HG03280 (cell line): ENCODE measurements at regions not wholly inside any gene's neighbourhood (a gene's known extent, or its start where the extent isn't known, plus 50 kb on each side); places are given as distances from the start of the nearest gene placed in this dataset.
A peak's percentile ranks its signal among the peaks of the same experiment; 100 is the strongest.
"Not testable (repeated sequence)": the region's sequence is repeated elsewhere in the genome, so short reads cannot be mapped to it uniquely, and the experiment has no call there.

ENCODE experiments used
- ATAC-seq: cut with Tn5 transposase; IDR thresholded peaks from one replicate; pipeline ENCODE4 v1.9.1; 2021; ENCODE audit warnings: mild to moderate bottlenecking, moderate library complexity; ENCODE audit not compliant: unreplicated experiment

DNA sequence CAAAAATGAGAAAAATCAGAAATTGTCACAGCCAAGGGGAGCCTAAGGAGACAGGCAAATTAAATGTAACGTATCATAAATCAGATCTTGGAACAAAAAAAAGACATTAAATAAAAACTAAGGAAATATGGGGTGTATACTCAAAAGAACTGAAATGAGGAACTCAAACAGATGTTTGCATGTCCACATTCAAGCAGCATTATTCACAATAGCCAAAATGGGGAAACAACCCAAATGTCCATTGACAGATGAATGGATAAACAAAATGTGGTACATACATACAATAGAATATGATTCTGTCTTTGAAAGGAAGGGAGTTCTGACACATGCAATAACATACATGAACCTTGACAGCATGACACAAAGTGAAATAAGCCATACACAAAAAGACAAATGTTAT is 155.8 kb upstream of the KLF7 start:
- no peak for ATAC-seq

DNA sequence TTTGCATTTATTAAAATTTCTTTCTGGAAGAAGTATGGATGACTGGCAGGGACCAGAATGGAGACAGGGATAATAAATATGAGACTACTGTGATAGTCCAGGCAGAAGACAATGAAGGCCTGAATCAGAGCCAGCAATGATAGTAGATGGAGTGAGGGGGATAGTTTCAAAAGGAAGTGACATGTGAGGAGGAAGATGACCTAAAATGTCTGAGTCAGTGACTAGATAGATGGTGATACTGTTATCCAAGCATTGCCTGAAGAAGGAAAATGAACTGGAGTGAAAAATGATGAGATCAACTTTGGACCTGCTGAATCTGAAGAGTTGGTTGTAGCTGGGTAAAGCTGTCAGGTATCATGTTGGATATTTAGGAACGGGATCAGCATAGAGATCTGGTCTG is 158.3 kb upstream of the KLF7 start:
- no peak for ATAC-seq

DNA sequence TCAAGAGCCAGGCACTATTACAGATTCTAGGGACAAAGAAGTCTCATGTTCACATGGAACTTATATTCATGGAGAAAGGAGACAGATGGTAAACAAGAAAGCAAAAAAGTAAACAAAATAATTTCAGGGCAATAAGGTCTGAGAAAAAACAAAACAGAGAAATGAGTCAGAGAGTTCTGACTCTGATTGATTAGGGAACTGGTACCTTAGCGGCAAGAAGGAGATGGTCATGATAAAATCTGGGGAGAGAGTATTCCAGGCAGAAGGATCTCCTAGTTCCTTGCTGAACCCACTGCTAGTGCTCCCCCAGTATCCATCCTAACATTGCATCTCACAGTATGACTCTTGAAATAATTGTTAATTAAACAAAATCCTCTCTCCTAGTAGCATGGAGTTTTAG is 161.8 kb upstream of the KLF7 start:
- ATAC-seq = peak; percentile 26

DNA sequence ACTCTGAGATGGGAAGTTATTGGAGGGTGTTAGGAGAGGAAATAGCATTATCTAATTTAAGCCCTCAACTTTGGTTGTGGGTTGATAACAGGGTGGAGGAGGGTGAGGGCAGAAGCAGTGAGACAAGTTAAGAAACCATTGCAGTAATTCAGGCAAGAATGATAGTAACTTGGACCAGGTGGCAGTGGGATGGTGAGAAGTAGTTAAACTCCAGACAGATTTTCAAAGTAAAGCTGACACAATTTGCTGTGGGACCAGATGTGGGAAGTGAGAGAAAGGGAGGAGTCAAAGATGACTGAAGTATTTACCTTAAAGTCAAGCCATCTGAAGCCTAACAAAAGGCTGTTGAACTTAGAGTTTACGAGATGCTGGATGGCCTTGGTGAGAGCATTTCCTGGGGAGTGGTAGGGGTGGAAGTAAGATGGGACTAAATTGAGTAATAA is 163.2 kb upstream of the KLF7 start:
- no peak for ATAC-seq

DNA sequence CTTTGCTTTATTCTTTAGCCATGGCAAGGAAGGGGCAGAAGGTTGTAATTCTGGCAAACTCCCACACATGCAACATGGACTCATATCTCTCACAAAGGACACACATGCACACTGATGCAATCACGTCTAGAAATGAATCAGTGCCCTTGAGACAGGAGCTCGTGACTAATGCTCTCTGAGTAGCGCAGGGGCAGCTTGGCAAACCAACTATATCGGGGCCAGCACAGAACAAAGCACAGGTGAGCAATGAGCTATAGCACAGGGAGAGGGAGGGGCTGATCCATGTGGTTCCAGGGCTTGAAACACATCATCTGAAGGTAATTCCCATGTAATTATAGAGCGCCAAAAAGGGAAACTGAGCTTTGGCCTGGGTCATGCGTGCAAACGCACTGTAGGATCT is 165.2 kb upstream of the KLF7 start:
- ATAC-seq = peak; percentile 50

DNA sequence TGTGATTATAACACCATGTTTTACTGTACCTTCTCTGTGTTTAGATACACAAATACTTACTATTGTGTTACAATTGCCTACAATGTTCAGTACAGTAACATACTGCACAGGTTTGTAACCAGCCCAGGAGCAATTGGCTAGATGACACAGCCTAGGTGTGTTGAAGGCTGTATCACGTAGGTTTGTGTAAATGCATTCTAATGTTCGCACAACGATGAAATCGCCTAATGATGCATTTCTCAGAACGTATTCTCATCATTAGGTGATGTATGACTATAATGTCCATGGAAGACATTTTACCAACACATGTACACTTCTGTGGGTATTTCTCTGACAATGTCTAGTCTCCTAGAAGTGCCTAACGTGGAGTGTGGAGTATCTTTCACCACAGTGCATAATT is 165.9 kb upstream of the KLF7 start:
- no peak for ATAC-seq

DNA sequence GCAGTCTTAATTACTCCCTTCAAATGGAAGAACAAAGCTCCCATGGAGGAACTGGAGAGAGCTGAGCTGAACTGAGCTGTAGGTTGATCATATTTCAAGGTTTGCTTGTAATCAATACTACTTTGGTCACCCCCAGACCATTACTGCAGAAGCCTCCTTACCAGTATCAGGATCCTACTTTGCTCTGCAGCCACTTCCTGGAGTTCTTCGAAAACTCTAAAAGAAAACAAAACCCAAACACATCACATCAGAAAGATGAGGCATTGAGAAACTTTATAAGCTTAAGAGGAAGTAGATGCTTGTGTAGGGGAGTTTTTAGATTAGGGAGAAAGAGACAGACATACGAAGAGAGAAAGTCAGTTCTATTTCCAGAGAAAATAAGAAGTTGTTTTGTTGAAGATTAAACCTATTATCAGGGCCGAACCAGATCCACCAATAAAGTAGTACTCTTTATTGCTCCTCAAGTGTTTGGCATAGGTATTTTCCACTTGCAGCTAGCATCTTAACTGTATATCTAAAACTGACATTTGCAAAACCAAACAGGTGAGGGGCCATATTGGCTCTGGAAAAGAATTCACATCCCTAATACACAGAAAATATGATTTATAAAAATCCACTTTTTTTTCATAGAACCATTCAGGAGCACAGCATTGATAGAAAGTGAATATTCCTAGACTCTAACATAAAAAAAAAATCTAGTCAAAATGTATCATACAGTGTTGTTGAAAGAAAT is 166.9 kb upstream of the KLF7 start:
- peak; percentile 17 for ATAC-seq

DNA sequence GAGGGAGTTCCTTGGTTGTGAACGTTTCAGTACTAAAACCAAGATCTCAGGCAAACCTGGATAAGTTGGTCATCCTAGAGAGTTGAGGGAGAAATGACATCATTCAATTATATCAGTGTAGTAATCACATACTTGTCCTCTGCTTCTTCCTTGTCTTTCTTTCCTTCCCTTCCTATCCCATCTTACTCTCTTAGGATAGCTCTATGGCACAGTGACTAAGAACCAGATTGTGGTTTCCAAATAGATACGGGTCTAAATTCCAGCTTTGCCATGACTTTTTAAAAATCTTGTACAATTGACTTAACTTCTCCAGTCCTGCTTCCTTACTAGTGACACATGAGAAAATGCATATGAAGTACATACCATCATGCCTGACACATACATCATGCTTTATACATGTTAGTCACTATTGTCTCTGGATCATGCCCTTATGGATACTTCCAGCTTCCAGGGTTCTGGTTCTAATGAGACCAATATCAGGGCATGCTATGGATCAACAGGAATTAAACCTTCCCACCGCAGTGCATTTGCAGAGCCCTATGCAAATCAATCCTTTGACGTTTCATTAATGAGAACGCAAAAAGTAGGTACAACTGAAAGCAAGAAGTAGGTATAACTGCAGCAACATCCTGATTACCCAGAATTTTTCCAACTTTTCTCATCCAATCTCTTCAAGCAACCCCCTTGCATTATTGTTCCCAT is 168.0 kb upstream of the KLF7 start:
- no peak for ATAC-seq

DNA sequence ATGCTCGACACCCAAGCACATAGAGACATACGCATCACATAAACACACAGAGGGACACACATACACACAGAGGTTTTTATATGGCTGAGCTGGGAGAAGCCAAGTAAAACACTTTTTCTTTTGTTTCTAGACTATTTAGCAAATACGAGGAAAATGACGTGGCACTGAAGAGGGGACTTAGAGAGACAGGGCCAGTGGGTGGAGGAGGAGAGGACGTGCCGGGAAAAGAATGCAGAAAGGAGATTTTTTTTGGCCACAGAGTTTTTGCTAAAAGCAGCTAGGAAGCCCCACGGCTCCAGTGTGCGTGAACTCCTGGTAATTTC is 168.5 kb upstream of the KLF7 start:
- no peak for ATAC-seq

DNA sequence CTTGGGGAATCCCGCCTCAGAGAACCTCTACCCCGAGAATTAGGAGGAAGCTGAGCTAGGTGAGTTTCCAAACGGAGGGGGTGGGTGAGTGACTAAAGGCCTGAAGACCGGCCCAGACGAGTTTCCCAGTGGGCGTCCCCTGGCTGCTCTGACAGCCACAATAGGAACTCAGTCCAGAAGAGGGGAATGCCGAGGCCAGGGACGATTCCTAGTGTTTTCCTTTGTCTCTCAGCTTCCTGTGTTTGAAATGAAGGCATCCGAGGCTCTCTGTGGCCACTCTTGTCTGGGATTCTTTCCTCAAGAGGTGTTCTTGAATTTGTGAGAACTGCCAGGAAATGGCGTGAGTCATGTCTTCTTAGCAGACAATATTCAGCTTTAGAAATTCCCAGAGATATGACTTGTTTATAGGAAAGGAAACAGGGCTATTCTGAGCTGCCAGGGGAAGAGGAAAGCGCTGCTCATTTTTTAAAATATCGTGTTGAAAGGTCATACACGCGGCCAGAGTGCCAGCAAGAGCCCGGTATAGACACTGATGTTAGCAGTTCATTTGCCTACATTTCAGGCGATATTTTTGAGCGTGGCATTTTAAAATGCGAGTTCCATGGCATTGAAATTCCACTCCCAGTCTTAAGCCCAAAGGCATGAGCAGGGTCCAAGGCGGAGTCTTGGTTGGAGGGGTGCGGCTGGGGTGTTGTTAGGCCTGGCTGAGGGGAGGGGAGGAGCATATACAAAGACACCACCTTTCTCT is 169.1 kb upstream of the KLF7 start:
- ATAC-seq = no peak

DNA sequence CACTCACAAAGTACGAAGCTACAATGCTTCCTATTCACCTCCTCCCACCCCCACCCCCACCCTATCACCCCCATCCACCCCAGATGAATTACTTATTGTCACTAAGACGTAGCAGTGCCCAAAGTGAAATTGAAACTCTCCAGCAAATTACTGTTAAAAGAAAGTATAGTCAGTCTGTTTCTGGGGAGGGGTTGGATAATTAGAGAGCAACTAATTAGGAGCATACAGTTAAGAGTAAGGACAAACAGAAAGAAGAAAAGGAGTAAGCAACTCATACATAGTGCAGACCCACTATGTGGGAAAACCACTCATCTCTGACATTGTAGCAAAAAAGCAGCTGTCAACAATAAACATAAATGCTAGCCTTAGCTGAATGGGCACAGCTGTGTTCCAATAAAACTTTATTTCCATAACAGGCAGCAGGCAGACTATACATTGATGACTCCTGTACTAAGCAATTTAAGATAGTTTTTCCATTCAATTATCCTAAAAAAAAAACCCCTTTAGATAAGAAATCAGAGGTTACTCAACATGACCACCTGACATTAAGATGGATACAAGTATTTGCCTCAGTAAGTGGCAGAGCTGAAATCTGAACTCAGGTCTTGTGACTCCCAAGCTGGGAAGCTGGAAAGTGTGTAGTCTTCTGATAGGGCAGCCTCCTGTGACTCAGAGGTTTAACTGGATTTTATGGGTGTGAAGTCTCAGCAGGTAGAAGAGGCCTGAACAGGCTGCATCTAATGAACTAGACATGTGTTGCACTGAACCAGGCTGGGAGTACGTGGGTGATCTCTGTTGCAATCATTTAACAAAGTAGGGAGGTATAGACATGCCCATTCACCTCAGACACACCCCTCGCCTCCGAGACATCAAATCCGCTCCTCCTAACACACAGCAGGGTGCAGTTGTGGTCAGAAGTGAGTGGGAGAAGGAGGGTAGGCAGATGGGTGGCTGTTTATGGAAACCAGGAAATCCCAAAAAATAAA is 171.8 kb upstream of the KLF7 start:
- peak; percentile 55 for ATAC-seq

DNA sequence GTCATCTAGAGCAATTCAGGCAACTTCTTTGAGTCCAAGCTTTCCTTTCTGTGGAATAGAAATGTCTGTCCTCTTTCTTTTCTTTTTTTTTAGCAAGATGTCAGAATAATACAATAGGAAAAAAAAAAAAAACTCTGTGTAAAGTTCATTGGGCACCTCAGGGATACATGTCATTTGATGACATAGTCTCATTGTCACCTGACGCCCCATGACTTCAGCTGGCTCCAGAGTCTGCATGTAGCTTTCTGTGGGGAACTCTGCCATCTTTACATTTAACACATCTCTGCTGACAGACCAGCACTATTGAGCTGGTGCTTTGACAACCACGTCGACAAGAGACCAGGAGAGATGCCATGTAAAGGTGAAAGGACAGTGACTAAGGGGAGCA is 172.5 kb upstream of the KLF7 start:
- no peak for ATAC-seq

DNA sequence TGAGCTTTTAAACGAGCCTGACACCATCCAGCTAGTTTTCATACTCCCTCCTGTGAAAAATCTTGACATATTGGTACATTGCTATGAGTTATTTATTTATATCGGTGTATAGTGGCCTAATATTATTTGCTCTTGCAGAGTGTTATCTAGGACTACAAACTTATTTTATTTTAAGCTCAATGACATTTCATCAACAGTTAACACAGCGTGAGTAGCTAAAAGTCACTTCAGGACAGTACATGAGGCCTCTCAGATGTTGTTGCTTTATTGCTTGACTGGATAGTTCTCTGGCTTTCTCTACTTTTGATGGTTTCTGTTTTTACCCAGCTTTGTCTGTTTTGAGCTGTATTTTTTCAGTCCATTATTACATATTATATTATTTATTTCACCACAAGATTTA is 172.9 kb upstream of the KLF7 start:
- no peak for ATAC-seq

DNA sequence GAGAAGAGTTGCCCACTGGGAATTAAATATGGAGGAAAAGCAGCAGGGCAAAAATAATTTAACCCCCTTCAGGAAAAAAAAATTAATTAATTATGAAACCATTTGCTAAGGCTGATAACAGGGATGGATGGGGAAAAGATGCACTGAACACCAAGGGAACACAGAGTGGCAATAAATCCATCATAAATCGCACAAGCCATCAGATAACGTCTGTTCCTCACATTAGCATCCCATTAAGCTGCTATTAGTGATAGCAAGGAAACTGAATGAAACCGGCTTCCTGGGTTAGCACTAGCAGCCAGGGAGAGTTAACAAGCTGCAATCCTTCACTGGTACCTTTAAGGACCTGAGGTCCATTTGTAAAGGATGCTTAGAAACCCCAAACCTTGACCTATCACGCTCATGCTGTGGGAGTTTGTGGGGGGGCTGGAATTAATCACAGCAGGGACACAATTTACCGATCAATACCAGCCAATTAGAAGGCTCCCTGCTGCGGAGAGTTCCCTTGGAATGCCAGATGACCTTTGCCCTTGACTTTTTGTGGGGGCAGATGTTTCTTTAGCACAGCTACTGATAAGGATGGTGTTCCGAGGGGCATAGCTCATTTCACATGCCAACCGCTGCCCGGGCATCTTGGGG is 175.5 kb upstream of the KLF7 start:
- no peak for ATAC-seq

DNA sequence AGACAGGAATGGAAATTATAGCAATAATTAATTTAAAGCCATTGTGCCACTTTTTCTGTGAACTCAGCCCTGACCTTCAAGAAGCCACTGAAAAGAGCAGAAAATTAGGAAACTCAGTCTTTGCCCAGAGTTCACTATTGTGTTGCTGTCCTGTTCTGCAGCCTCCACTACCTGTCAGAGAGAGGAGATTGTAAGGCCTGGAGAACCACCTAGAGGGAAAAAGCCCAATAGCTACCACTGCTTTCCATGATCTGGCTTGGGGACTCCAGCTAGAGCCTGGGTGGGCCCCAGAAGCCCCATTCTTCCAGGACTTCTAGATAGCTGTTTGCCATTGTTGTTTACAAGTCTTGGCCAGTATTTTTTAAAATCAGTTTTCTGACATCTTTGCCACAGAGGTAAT is 176.1 kb upstream of the KLF7 start:
- no peak for ATAC-seq

DNA sequence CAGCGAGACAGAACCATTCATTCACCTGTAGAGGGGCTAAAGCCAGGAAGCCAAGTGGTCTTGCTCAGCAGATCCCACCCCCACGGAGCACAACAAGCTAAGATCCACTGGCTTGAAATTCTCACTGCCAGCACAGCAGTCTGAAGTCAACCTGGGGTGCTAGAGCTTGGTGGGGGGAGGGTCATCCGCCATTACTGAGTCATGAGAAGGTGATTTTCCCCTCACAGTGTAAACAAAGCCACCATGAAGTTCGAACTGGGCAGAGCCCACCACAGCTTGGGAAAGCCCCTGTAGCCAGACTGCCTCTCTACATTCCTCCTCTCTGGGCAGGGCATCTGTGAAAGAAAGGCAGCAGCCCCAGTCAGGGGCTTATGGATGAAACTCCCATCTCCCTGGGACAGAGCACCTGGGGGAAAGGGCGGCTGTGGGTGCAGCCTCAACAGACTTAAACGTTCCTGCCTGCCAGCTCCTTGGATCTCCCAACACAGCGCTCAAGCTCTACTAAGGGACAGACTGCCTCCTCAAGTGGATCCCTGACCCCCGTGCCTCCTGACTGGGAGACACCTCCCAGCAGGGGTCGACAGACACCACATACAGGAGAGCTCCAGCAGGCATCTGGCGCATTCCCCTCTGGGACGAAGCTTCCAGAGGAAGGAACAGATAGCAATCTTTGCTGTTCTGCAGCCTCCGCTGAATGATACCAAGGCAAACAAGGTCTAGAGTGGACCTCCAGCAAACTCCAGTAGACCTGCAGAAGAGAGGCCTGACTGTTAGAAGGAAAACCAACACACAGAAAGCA is 179.0 kb upstream of the KLF7 start:
- ATAC-seq = not testable (repeated sequence)

DNA sequence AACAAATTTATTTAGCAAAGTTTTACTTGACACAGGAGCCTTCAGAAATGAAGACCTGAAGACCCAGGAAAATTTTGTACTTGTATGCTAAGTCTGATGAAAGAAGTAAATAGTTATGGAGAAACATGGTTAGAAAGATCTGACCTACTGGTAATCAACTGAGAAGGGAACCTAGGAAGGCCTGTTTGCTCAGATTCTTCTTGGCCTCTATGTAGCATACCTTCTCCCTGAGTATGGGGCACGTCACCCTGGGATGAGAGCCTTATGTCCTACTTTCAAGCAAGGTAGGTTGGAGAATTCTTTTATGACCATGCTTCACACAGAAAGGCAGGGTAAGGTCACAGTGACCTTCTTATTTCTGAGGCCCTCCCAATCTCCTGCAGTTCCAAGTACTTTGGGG is 178.6 kb upstream of the CREB1 start:
- no peak for ATAC-seq

DNA sequence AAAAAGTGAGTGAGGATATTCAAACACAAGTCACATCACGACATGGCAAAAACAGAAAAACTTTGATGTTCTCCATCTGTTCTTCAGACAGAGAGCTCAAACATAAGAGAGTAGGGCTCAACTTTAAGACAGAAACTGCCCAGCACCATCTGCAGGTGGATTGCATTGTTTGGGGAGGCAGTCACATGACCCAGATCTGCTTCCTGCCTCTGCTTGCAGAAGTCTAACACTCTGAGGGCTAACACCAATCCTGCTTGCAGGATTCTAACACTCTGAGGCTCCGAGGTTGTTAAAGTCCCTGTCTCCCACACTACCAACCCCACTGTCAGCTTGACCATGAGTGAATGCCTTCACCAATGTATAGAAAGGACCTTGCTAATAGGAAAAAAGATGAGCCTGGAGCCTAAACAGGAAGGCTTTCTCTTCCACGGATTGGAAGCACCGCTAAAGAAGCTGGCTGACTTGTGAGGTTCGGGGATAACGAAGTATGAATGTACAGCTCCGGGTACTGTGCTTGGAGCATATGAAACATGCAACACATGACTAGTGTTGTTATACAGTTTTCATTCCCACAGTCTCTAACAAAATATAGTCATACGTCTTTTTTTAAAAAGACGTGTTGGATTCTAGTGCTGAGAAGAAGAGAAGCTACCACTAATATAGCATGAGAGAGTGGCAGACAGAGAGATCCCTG is 176.6 kb upstream of the CREB1 start:
- peak; percentile 91 for ATAC-seq

DNA sequence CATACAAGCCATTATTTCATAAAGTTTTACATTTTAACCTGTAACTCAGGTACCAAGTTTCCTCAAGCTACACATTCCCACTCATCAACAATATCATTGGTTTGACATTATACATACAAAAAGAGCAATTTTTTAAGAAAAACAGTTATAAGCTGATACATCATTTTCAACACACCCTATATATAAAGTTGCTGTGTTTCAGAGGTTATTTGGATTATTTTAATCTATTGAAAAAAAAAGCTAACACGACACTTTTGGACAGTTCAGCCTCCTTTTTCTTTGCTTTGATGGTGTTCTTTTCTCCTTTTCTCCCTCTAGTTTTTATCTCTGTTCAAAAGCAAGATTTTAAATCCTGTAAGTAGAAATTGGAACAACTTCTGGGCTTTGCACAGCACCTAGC is 175.9 kb upstream of the CREB1 start:
- ATAC-seq = no peak
